GM21576 (cell line): ENCODE measurements at regions not wholly inside any gene's neighbourhood (a gene's known extent, or its start where the extent isn't known, plus 50 kb on each side); places are given as distances from the start of the nearest gene placed in this dataset.
"Not testable (repeated sequence)": the region's sequence is repeated elsewhere in the genome, so short reads cannot be mapped to it uniquely, and the experiment has no call there.

ENCODE experiments used
- ATAC-seq: cut with Tn5 transposase; IDR thresholded peaks from one replicate; pipeline ENCODE4 v1.9.1; 2021; ENCODE audit warnings: mild to moderate bottlenecking, moderate library complexity; ENCODE audit not compliant: unreplicated experiment

GRCh38 chr5:142411656-142412425 is 87.0 kb upstream of the SPRY4 start:
- no peak for ATAC-seq

- no peak for ATAC-seq
These were observed 86.3 kb upstream of the SPRY4 start for GRCh38 chr5:142411103-142411502.

- ATAC-seq: no peak
These were observed 84.2 kb upstream of the SPRY4 start for GRCh38 chr5:142408981-142409481.

GRCh38 chr5:142408536-142408935 is 83.7 kb upstream of the SPRY4 start:
- no peak for ATAC-seq

DNA sequence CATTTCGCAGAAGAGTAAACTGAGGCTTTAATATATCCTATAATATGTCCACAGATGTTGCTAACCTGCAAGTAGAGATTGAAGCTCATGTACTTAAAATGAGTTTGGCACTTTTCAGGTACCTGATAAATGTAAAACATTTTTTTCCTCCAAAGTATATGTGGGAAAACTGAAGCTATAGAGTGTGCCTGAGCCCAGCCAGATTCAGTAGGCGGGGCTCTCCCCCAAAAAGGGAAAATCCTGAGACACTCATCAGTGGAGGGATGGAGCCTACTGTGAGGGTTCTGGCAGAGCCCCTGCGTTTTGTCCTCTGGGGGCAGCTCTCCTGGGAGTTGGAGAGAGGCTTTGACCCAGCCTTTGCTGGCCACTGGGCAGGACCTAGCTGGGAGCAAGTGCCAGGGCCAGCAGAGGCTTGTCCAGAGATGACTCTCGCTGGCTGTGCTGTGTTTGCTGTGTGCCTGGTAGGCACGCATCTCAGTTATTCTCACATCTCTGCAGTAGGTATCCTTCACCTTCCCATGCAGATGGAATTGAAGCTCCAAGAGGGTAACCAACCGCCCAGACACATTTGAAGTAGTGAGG is 81.1 kb upstream of the SPRY4 start:
- ATAC-seq: no peak

DNA sequence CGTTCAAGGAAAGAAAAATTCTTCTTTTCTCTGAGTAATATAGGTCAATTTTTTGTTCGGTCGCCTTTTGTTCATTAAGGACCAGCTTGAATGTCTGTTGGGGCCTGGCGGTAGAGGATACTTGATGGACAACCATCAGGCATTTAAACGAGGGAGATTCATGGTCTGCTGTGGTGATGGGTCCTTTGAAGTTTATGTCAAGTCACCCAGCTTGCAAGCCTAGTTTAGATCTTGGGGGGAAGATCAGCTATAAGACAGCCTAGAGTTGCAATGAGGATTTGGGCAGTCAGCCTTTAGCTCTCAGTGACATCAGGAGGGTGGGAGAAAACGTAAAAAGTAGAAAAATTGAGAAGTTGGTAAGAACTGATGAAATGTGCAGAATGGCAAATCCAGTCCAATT is 80.2 kb upstream of the SPRY4 start:
- no peak for ATAC-seq

GRCh38 chr5:142404046-142404477 is 79.2 kb upstream of the SPRY4 start:
- no peak for ATAC-seq

- no peak for ATAC-seq
These were observed 78.8 kb upstream of the SPRY4 start for GRCh38 chr5:142403583-142403982.

DNA sequence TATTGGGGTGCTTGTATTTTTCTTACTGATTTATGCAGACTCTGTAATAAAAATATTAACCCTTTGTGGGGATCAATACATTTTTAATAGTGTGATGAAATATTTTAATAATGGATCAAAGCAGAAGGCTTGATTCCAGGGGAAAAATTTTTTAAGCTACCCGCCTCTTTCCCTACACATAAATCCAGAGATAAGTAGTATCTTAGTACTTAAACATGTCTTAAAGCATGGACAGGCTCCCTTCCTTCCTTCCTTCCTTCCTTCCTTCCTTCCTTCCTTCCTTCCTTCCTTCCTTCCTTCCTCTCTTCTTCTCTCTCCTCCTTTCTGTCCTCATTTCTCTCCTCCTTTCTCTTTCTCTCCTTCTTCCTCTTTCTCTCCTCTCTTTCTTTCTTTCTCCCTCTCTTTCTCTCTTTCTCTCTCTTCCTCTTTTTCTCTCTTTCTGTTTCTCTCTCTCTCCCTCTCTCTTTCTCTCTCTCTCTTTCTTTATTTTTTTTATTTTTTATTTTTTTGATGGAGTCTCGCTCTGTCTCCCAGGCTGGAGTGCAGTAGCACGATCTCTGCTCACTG is 78.0 kb upstream of the SPRY4 start:
- no peak for ATAC-seq

DNA sequence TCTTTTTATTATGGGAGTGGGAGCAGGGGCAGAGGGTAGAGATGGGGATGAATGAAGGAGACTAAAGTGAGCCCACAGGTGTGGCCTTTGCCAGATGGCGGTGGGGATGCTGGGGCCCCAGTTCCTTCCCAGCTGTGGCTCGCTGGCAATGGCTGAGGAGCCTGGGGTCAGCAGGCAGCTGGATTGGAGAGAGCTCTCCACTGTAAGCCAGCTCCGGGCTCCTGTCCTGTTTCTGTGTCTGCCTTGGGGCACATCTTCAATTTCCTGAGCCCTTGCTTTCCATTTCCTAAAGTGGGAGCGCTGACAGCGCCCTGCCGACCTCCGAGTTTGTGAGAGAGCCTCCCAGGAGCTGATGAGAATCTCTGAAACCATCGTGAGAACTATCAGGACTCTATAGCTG is 75.6 kb upstream of the SPRY4 start:
- no peak for ATAC-seq

- no peak for ATAC-seq
These were observed 75.1 kb upstream of the SPRY4 start for GRCh38 chr5:142399891-142400290.

- no peak for ATAC-seq
These were observed 73.9 kb upstream of the SPRY4 start for GRCh38 chr5:142398730-142399055.

DNA sequence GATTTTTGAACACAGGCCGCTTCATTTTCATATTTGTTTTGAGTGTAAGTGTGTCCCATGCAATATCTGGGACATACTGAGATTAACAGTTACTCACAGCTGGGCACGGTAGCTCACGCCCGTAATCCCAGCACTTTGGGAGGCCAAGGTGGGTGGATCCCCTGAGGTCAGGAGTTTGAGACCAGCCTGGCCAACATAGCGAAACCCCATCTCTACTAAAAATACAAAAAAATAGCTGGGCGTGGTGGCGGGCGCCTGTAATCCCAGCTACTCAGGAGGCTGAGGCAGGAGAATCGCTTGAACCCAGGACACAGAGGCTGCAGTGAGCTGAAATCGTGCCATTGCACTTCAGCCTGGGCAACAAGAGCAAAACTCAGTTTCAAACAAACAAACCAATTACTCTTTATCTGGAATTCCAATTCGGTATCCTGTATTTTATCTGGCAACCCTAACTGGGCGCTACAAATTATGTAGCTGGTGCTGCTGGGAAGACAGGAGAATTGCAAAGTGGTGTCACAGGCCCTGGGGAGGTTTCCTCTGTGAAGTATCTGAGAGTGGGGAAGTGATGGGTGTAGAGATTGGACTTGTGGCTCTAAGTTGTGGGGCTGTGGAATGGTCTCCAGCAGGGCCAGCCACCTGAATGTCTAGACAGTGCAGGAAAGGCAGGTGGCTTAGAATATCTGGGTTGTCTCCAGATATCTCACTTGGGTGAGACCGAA is 73.3 kb upstream of the SPRY4 start:
- ATAC-seq: not testable (repeated sequence)

DNA sequence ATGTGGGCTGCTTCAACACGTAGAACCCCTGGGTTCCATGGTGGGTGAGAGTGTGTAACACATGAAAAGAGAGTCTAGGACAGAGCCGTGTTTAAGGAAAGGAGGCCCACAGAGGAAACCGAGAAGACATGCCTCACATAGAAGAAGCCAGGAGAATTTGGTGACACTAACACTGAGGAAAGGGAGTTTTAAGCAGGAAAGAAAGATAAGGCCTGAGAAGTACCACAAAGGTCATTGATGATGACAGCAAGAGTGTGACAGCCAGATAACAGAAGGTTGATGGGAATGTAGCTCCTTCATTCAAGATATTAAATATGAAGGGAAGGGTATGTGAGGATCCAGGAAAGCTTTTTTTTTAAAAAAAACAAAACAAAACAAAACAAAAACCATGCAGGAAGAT is 72.4 kb upstream of the SPRY4 start:
- no peak for ATAC-seq

DNA sequence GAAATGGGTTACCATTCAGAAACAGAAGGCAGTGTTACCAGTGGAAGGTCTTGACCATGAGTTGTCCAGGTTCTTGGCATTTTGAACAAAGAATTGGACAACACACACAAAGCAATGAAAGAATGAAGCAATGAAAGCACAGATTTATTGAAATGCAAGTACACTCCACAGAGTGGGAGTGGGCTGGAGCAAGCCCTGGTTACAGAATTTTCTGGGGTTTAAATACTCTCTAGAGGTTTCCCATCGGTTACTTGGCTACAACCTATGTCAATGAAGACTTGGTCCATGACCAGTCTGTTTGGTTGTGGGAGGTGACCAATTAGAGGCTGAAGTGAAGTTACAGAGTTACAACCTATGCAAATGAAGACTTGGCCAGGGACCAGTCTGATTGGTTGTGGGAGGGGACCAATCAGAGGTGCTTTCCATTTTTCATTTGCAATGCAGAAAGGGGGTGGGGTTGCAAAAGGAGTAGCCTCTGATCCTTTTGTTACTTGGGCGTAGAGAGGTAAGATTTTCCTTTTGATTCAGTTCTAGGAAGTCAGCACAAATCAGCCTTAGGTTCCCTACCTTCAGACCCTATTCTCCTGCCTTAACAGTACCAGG is 71.7 kb upstream of the SPRY4 start:
- no peak for ATAC-seq

DNA sequence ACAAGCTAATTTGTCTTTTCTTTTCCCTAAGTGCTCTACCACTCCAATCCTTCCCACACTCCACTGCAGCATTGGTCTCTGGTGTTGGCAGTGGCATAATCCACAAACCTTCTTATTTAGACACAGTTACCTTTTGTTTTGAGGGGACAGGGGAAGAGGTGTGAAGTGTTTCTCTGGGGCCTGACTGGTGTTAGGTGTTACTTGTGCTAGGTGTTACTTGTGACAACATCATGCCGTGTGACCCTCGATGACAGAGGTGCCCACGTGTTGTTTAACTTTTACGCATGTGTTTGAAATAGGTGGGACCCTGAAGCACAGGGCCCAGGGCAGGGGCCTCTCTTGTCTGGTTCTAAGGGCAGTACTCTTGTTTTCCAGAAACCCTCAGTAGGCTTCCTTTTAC is 70.5 kb upstream of the SPRY4 start:
- ATAC-seq: no peak

- ATAC-seq: no peak
These were observed 66.4 kb upstream of the SPRY4 start for GRCh38 chr5:142391058-142391845.

GRCh38 chr5:142390334-142390733 is 65.5 kb upstream of the SPRY4 start:
- no peak for ATAC-seq

DNA sequence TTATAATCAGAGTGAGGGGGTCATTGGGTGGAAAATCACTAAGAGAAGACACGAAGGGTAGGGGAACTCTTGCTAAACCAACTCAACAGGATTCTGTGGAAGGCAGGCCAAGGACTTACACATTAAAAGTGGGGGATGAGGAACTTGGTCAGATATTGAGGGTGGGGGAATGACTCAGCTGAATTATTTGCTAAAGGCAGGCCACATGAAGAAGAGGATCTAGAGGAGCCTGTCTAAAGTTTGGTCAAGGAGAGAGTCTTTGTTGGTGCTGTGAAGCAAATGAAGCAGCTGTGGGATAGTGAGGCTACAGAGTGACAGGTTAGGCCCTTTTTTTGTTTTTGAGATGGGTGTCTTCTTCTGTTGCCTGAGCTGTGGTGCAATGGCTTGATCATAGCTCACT is 63.9 kb upstream of the SPRY4 start:
- no peak for ATAC-seq

- ATAC-seq: no peak
These were observed 62.3 kb upstream of the SPRY4 start for GRCh38 chr5:142387024-142387682.
